ENCODE measurements at regions not wholly inside any gene's neighbourhood (a gene's known extent, or its start where the extent isn't known, plus 50 kb on each side); places are given as distances from the start of the nearest gene placed in this dataset.

DNA sequence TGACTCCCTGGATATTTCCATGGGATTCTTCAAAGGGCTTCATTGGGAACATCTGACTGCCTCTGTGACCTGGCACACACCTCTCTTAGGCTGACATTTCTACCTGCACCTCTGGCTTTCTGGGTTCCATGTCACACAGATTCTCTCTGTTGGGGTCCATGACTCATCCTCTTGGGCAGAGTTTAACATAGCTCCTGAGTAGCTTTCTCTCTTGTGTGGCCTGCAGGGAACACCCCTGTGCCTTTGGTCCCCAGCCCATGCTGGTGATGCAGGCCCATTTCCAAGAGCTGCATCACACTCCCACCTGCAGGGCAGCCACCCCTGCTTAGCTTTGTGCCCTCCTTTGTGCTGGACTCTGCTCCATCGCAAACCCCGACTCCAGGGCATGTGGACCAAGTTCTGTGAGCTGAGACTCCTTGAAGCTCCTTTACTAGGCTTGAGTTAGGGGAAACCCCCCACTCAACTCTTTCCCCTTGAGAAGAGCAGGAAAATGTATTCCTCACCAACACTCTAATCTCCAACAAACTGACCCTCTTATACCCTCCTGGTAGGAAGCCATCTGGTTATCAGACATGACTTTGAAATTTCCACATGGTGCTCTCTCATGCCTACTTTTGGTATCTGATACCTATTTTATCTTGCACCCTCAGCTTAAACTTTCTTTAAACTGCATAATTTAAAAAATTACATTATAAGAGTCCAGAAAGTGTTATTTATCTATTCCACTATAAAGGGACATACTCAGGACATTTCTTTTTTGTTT is 93.3 kb downstream of the ZNF777 start:
- TF ChIP-seq, protein P1, sequence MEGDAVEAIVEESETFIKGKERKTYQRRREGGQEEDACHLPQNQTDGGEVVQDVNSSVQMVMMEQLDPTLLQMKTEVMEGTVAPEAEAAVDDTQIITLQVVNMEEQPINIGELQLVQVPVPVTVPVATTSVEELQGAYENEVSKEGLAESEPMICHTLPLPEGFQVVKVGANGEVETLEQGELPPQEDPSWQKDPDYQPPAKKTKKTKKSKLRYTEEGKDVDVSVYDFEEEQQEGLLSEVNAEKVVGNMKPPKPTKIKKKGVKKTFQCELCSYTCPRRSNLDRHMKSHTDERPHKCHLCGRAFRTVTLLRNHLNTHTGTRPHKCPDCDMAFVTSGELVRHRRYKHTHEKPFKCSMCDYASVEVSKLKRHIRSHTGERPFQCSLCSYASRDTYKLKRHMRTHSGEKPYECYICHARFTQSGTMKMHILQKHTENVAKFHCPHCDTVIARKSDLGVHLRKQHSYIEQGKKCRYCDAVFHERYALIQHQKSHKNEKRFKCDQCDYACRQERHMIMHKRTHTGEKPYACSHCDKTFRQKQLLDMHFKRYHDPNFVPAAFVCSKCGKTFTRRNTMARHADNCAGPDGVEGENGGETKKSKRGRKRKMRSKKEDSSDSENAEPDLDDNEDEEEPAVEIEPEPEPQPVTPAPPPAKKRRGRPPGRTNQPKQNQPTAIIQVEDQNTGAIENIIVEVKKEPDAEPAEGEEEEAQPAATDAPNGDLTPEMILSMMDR (IDR thresholded peaks at IDR 0.05; ENCODE audit: low read depth, low read length) = no peak
- TF ChIP-seq MYC (IDR thresholded peaks at IDR 0.05; ENCODE audit: low read depth, low read length) (no peak), POLR2A (IDR thresholded peaks at IDR 0.05; ENCODE audit: extremely low read depth, insufficient read length) (no peak)
- TF ChIP-seq, protein P2, sequence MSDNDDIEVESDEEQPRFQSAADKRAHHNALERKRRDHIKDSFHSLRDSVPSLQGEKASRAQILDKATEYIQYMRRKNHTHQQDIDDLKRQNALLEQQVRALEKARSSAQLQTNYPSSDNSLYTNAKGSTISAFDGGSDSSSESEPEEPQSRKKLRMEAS (IDR thresholded peaks at IDR 0.05; ENCODE audit: low read depth, low read length) = no peak
- DNase-seq (ENCODE audit: low read depth) = no peak

GRCh38 chr7:149369497-149369896 is 91.4 kb downstream of the ZNF777 start:
- no peak for DNase-seq (ENCODE audit: low read depth)
- H3K4me3 ChIP-seq (ENCODE audit: low read depth, low read length) = no peak overlapping the region
- TF ChIP-seq, protein P1 (IDR thresholded peaks at IDR 0.05; ENCODE audit: low read depth, low read length) = no peak
- TF ChIP-seq, protein P2 (IDR thresholded peaks at IDR 0.05; ENCODE audit: low read depth, low read length) = no peak
- no peak for TF ChIP-seq MYC (IDR thresholded peaks at IDR 0.05; ENCODE audit: low read depth, low read length)

More for the DNA sequence above, 93.3 kb downstream of the ZNF777 start:
- H3K4me3 ChIP-seq (ENCODE audit: low read depth, low read length) = no peak overlapping the region

DNA sequence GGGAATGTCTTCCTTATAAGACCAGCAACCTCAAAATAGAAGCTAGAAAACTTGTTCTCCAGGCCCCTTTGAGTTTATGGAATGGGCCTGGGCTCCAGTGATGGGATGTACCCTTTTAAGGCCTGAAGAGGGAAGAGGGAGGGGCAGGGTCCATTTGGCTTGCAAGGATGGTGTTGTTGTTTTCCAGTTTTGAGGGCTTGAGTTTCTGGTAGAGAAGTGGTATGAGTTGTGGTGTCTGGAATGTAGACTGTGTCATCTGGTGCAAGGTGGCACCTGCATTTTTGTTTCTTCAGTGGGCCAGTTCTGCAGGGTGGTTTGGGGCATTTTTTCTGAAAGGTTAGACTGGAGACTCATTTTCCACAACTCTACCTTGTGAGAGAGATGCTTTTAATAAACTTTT is 90.1 kb downstream of the ZNF777 start:
- TF ChIP-seq MYC (IDR thresholded peaks at IDR 0.05; ENCODE audit: low read depth, low read length) = no peak
- no peak for DNase-seq (ENCODE audit: low read depth)
- no peak overlapping the region for H3K4me3 ChIP-seq (ENCODE audit: low read depth, low read length)

DNA sequence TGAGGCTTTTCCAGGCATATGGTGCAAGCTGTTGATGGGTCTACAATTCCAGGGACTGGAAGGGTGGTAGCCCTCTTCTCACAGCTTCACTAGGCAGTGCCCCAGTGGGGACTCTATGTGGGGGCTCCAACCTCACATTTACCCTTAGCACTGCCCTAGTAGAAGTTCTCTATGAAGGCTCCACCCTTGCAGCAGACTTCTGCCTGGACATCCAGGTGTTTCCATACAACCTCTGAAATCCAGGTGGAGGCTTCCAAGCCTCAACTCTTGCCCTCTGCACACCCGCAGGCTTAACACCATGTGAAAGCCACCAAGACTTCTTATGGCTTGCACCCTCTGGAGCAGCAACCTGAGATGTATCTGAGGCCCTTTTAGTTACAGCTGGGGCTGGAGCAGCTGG is 87.8 kb downstream of the ZNF777 start:
- TF ChIP-seq POLR2A (IDR thresholded peaks at IDR 0.05; ENCODE audit: extremely low read depth, insufficient read length) (no peak), MYC (IDR thresholded peaks at IDR 0.05; ENCODE audit: low read depth, low read length) (no peak)
- TF ChIP-seq, protein P1 (IDR thresholded peaks at IDR 0.05; ENCODE audit: low read depth, low read length) = no peak
- TF ChIP-seq, protein P2 (IDR thresholded peaks at IDR 0.05; ENCODE audit: low read depth, low read length) = no peak
- no peak for DNase-seq (ENCODE audit: low read depth)
- H3K4me3 ChIP-seq (ENCODE audit: low read depth, low read length) = no peak overlapping the region

- no peak for TF ChIP-seq MYC (IDR thresholded peaks at IDR 0.05; ENCODE audit: low read depth, low read length)
- TF ChIP-seq, protein P2 (IDR thresholded peaks at IDR 0.05; ENCODE audit: low read depth, low read length) = no peak
- no peak for TF ChIP-seq POLR2A (IDR thresholded peaks at IDR 0.05; ENCODE audit: extremely low read depth, insufficient read length)
- no peak for DNase-seq (ENCODE audit: low read depth)
- H3K4me3 ChIP-seq (ENCODE audit: low read depth, low read length) = no peak overlapping the region
Measured at GRCh38 chr7:149375234-149376008, 85.4 kb downstream of the ZNF777 start.

GRCh38 chr7:149377386-149377785 is 83.5 kb downstream of the ZNF777 start:
- TF ChIP-seq, protein P1 (IDR thresholded peaks at IDR 0.05; ENCODE audit: low read depth, low read length) = no peak
- TF ChIP-seq, protein P2 (IDR thresholded peaks at IDR 0.05; ENCODE audit: low read depth, low read length) = no peak
- no peak for TF ChIP-seq MYC (IDR thresholded peaks at IDR 0.05; ENCODE audit: low read depth, low read length)
- no peak for TF ChIP-seq POLR2A (IDR thresholded peaks at IDR 0.05; ENCODE audit: extremely low read depth, insufficient read length)
- DNase-seq (ENCODE audit: low read depth) = no peak
- no peak overlapping the region for H3K4me3 ChIP-seq (ENCODE audit: low read depth, low read length)
